ENCODE measurements at regions not wholly inside any gene's neighbourhood (a gene's known extent, or its start where the extent isn't known, plus 50 kb on each side); places are given as distances from the start of the nearest gene placed in this dataset.
"Not testable (repeated sequence)": the region's sequence is repeated elsewhere in the genome, so short reads cannot be mapped to it uniquely, and the experiment has no call there.

DNA sequence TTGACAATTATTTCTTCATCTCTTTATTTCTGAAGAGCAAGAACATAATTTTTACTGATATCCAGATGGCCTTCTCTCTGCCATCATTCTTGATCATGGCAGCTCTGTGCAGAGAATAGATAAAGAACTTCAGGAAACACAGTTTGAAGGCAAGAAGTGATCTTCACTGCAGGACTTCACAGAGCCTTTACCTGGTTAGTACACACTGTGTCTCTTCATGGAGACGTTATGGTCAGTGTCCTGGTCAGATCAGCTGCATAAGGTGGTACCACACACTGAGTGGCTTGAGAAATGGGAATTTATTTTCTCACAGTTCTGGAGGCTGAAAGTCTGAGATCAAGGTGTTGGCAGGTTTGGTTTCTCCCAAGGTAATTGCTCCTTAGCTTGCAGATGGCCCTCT lies 129.5 kb downstream of the UTP18 start:
- DNase-seq, result no peak

DNA sequence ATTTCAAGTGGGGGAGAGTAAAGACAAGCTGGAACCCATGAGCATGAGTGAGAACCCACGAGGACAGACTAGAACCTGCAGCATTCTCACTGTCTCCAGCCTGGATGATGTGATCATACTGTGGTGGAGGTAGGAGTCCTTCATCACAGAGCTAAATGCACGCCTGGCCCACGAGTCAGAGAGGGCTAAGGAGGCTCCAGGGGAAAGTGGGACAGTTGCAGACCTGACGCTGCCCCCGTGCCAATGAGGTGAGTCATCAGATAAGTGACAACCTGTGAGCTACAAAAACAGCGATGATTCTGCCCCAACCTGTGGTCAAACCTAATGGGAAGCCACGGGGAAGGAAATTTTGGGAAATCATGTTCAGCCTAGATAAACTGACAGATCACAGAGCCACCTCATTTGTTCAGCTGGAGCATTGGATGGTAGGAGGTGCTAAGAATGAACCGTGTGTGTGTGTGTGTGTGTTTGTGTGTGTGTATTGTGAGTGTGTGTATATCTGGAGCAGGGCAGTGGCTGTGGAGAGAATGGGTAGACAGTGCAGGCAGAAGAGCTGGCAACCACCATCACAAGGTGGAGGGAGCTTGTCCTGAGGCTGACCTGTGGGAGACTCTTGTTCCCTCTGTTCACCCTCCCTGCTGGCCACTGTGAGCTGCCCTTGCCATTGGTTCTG lies 131.8 kb downstream of the UTP18 start:
- DNase-seq, result no peak

DNA sequence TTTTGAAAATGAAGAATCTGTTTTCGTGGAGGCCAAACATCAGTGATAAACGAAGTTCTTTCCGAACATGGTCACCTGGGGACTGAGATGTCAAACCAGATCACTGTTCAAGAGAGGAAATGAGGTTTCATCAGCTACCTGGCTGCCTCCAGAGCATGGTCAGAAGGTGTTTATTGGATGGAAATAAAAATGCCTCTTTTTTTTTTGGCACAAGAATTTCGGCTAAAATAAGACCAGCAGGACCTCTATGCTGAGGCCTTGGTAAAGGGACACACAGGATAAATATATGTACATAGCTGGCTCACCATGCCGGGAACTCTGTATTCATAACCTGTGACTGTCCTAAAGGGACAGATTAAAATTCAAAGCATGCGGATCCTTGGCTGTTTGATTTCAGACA lies 135.3 kb downstream of the UTP18 start:
- DNase-seq, result no peak

DNA sequence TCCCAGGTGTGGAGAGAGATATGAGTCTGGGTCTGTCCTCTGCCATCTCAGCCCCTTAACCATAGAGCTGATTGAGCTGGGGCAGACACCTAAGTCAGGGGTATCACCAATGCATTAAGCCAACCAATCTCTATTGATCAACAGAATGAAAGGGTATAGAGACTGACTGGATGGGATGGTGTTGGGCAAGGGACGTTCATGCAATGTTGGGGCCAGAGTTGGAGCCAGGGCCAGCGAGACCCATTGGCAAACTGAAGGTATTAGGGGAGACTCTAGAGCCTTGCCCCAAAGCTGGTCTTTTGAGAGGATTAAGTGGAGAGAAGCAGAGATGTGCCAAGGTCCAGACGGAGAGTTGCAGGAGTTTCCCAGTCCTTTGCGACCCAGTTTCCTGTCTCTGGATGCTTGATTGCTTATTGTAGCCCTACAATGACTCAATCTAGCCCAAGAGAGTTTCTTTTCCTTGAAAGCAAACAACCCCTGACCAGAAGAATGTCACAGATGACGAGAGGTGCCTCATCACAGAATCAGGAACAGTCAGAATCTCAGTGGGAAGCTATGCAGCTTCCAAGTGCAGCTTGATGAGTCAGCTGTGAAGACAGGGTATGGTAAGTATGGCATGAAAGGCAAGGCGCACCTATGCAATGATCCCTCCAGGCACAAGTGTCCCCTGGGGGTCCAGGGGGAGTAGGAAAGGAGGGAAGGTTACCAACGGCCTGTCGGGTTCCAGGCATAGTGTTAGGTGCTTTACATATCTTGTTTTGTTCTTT lies 137.2 kb downstream of the UTP18 start:
- DNase-seq, result no peak

DNA sequence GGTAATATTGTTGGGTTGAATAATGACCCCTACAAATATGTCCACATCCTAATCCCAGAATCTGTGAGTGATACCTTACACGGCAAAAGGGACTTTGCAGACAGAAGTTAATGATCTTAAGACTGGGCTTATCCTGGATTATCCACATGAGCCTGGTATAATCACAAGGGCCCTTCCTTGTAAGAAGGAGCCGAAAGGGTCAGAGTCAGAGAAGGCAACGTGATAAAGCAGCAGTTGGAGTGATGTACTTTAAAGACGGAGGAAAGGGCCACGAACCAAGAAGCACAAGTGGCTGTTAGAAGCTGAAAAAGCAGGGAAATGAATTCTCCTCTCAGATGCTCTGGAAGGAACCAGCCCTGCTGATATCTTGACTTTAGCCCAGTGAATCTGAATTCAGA lies 137.8 kb downstream of the UTP18 start:
- DNase-seq, result no peak

DNA sequence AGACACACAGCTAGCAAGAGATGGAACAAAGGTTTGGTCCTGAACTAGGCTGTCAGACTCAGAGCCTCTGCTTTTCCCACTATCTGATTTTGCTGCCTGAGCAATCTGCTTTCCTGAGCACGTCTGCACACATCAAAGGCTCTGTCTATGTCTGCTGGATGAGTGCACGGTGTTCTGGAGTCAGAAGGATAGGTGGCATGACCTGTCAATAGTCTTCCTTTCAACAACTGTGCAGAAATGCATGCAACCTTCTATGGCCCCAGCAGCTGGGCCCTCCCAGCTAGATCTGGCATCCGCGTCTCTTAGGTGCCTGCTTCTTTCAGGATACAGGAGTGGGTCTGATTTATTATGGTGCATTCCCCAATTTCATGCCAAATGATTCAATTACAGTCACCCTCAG lies 138.3 kb downstream of the UTP18 start:
- DNase-seq, result no peak

DNA sequence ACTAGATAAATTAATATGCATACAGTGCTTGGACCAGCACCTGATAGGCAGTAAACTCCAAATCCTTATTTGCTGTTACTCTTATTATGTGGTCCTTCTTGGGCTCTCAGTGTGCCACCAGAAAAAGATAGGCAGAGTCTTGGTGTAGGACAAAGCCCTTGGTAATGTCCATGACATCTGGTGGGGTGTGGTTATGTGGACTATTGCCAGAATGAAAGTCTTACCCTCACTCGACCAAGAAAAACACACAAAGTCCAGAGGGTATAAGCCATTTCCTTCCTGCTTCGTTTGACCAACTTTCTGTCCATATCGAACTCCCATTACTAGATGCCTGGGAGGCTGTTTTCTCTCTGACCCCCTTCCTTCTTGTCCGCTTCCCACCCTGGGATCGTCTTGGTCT lies 140.9 kb downstream of the UTP18 start:
- no peak for DNase-seq

DNA sequence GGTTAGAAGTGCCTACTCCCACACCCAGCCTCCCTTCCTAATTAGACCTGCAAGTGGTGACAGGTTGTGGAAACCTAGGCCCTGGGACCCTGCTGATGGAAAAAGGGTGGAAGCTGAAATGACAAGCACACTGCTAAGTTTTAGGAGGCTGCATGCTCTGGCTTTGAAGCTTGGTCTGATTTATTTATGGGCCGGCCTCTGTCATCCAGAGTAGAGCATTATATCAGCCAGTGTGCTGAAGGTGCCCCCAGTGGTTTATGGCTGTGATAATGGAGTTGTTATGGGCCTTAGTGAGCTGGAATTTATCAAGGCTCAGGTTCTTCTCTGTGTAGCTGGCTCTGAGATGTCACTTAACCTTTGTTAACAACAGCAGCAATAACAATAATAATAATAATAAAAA lies 142.6 kb downstream of the UTP18 start:
- no peak for DNase-seq

DNA sequence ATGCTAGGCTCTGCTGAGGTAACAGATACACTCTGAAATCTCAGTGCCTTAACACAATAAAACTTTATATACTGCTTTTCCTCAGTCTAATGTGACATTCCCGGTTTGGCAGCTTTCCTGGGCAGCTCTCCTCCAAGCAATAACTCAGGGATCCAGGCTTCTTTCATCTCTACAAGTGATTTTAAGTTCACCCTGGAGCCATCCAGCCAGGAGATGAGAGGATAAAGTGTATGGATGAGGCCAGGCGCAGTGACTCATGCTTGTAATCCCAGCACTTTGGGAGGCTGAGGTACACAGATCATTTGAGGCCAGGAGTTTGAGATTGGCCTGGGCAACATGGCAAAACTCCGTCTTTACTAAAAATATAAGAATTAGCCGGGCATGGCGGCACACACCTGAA lies 147.2 kb downstream of the UTP18 start:
- DNase-seq, result no peak

DNA sequence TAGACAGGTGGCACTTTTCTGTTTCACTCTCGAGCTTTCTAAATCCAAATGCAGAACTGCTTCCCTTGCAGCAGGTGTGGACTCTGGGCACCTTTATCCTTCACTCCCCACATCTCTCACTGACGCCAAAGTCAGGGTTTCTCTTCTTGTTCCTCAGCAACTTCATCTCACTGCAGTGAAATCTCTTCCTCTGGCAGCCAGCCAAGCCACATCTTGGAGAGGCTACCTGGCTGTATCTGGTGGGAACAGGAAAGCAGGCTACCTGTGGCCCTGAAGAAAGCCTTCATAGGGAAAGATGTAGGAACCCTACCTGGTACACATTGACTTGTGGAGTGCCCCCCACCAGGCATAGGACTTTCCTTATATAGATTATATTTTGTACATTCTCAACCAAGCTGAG lies 159.1 kb downstream of the UTP18 start:
- DNase-seq, result no peak

DNA sequence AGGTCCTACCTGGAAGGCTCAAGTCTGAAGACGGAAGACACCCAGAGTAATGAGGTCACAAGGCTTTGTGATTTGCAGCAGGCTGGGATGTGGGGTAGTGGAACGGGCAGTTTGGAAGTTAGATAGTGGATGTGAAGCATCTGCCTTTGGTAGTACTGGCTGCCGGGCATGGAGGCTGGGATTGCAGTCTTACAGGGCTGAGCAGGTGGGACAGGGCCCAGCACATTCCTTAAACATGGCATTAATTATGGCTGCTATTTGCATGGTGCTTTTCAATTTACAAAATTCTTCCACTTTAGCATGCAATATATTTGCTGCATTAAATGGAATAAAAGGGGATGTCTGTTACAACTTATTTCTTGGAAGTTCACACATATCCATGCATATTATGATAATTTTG lies 161.2 kb downstream of the UTP18 start:
- no peak for DNase-seq

DNA sequence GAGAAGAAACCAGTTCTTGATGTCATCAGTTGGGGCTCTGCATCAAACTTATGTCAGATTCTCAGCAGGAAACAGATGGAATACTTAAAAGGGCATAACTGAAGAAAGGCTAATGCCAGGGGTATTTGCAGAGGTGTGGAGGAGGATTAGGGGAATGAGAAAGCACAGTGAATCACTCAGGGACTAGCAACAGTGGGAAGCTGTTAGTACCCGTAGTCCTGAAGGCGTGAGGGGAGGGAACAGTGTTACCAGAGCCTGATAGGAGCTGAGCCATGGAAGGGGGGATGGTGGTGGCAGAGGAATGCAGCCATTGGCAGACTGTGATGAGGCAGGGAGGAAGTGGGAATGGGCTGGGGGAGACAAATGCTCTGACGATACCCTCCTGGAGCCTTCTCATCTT lies 162.3 kb downstream of the UTP18 start:
- DNase-seq, result no peak

DNA sequence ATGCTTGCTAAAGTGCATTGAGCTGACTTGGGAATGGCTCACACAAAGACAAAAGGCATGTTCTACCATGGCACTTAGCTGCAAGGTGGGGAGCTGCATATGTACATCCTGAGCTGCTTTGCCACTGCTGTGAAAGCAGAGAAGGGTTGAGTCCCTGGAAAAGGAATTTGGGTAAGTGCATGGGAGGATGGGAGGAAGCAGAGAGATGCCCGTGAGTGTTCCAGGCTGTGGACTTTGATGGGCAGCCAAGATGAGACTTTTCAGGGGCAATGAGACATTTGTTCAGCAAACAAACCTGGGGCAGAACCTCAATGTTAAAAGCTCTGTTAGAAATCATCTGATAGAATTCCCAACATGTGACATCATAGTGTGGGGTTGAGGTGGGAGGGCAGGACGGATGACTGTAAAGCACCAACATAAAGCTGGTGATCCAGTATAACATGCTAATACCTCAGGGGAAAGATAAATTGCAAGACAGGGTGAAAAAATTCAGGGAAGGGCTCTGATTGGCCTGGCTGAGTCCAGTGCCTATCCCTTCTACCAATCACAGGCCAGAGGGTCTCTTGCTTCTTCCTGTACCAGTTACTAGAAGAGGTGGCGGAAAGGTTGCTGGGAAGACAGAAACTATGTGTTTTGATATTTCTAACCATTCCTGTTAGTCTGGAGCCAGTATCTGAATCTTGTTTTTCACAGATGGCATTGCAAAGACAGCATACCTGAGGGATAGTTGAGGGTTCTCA lies 163.2 kb downstream of the UTP18 start:
- DNase-seq, result no peak

DNA sequence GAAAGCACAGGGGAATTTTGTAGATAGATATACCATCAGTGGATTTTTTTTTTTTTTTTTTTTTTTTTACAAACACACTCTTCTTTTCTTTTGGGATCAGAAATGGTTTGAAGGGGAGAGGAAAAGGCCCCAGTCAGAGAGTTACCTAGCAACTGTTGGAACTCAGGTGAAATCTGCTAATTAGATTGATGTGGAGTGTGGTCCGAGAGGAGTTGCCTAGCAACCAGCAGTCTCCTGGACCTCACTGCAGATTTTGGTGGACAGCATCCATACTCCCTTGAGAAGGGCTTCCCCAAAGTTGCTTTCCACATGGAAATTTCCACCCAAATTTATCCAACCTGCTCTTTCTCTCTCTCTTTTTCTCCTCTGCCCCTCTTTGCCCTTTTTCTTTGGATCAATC lies 165.4 kb downstream of the UTP18 start:
- DNase-seq, result no peak

DNA sequence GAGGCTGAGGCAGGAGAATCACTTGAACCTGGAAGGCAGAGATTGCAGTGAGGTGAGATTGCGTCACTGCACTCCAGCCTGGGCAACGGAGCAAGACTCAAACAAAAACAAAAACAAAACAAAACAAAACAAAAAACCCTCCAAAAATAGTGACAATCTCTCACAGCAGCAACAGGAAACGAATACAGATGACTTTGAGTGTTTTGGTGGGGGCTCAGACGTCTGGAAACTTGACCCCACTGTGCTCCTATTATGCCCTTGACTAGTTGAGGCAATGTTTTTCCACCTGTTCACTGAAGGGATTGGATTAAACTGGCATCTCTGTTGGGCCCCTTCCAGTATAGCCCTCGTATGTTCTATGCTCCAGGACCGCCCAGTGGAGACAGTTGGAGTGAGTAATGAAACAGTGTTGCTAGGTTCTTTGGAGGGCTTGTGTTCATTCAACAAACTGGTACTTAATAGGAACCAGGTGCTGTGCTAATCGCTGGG lies 167.0 kb downstream of the UTP18 start:
- no peak for DNase-seq

DNA sequence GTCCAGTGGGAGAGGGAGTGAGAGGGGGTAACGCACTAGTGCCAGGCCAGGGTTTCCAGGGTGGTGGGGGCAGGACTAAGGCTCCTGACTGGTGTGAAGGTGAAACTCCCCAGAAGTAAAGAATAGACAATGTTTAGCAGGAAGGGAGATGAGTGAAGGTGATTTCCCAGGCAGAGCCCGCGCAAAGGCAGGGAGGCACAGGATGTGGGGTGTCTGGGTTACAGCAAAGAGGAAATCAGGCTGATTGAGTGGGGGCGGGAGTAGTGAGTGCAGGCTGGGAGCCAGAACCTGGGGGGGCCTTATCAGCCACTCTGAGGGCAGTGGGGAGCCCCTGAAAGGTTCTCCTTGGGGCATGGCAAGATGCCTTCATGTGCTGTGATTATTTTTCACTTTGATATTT lies 167.5 kb downstream of the UTP18 start:
- no peak for DNase-seq

DNA sequence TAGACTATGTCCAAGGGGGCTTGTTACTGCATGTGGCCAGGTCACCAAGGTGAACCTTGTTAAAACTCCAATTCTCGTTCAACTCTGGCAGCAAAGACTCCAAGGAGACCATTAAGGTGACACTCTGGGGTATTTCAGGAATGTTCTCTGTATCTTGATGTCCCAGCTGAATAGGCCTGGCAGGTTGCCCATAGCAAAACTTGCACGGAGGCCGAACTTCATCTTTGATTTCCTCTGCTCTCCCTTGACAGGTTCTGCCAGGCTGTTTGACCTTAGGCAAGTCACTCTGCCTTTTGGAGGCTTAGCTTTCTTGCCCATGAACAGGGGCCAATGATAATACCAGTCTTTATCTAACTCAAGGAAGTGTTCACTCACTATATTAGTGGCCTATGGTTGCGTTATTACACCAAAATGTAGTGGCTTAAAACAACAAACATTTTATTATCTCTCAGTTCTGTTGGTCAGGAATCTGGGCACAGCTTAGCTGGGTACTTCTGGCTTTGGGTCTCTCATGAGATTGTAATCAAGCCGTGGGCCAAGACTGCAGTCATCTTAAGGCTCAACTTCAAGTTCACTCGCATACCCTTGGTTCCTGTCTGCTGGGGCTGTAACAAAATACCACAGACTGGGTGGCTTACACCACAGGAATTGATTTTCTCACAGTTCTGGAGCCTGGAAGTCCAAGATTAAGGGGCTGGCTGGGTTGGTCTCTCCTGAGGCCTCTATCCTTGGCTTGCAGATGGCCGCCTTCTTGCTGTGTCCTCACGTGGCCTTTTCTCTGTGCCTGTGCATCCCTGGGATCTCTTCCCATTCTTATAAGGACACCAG lies 168.5 kb downstream of the UTP18 start:
- no peak for DNase-seq

DNA sequence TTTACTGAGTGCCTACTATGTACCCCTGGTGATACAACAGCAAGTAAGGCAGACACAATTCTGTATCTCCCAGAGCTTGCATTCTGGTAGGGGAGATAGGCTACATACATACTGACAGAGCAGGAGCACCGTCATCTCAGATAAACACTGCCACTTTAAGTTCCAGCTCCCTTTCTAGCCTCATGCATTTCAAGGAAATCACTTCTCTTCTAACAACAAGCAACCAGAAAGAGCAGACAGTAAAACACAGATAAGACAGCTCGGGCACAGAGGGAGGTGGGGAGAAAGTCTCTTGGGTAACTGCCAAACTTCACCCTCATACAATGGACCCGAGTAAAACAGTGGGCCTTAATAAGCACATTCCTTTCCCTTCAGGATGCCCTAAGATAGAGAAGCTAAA lies 169.6 kb downstream of the UTP18 start:
- not testable (repeated sequence) for DNase-seq

DNA sequence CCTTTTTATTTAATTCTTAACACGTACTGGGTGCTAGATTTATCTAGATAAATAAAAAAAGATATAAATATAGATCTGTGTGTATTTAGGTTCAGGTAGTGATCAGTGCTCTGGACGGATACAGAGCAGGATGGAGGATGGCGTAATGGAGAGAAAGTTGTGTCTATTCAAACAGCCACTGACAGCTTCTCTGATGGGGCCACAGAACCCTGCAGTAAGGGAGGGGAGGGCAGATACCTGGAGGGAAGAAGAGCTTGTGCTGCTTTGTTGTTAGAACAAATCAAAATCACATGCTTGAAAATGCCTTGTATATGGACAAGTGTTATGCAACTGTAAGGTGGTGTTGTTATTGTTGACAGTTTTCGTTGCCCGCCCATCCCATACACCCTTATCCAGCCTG lies 170.2 kb downstream of the UTP18 start:
- DNase-seq, result no peak

DNA sequence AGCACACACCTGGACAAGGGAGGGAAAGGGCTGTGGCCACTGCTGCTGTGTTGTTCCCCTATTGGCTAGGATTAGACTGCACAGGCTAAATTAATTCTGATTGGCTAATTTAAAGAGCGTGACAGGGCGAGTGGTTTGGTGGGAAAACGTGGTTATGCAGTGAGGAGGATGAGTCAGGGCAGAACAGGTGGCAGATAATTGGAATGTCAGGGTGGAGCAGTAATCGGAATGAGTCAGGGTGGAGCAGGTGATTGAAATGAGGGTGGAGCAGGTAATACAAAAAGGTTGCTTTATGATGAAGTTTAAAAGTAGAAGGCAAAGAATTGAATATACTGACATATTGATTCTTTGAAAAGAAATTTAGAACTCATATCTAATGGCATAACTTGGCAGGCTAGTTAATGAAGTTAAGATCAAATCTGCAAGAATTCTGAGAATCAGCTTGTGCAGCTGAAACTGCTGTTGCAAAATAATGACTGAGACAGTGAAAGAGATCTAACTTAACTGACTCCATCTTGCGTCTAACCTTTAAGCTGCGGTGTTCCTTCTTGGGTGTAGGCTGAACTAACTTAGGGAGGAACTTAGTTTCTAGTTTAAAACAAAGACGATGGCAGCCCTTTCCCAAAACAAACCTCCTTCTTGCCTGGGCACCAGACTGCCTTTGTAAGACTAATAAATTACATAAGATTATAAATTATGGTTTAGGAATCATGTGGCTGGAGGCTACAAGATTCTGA lies 174.3 kb downstream of the UTP18 start:
- no peak for DNase-seq

DNA sequence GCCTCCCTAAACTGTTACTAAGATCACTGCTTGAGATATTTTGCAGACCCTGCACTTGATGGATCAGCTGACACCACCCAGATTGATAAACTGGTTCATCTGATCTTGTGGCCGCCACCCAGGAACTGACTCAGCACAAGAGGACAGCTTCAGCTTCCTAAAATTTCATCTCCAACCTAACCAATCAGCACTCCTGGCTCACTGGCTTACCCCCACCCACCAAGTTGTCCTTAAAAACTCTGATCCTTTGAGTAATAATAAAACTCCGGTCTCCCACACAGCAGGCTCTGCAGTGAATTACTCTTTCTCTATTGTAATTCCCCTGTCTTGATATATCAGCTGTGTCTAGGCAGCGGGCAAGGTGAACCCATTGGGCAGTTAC lies 174.8 kb downstream of the UTP18 start:
- no peak for DNase-seq

DNA sequence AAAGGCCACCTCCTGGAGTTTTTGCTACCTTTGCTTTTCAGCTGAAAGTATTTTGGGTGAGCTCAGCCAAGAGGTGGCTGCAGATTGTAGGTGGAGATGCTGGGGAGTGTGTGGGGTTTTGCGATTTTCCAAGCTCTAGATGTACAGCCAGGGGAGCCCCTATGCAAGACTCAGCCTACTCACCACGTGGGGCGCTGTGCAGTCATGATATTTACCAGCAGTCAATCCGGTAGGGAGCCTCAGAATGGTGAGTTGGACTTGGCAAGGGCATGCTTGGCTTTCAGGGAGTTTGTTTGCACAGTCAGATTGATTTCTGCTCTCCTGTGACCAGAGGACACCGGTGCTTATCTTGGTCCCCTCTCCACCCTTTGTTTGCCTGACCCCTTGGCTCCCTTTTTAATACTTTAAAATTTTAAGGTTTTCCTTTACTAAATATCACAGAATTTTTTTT lies 175.3 kb downstream of the UTP18 start:
- DNase-seq, result peak; percentile 45
